GM10266 (cell line): ENCODE measurements at regions not wholly inside any gene's neighbourhood (a gene's known extent, or its start where the extent isn't known, plus 50 kb on each side); places are given as distances from the start of the nearest gene placed in this dataset.

Experiments
- DNase-seq: peaks from one replicate; pipeline ENCODE4 v3.0.0; 2012; ENCODE audit errors: extremely low spot score
- CTCF ChIP-seq: IDR thresholded peaks from 2 replicates; pipeline ENCODE4 v1.5.1; 2012; ENCODE audit warnings: mild to moderate bottlenecking, low read depth; ENCODE audit not compliant: control insufficient read depth, insufficient read depth; ENCODE audit errors: missing control alignments

- no peak for DNase-seq
- no peak for TF ChIP-seq CTCF
These were observed 87.2 kb upstream of the CDKN3 start for GRCh38 chr14:54309615-54310014.

- no peak for DNase-seq
- no peak for TF ChIP-seq CTCF
These were observed 86.5 kb upstream of the CDKN3 start for GRCh38 chr14:54310151-54310850.

GRCh38 chr14:54310851-54311228, 86.0 kb upstream of the CDKN3 start:
- no peak for DNase-seq
- no peak for TF ChIP-seq CTCF

GRCh38 chr14:54312166-54312801, 84.5 kb upstream of the CDKN3 start:
- no peak for TF ChIP-seq CTCF
- DNase-seq = no peak

GRCh38 chr14:54314365-54315104, 82.3 kb upstream of the CDKN3 start:
- no peak for TF ChIP-seq CTCF
- DNase-seq = no peak

- no peak for TF ChIP-seq CTCF
- no peak for DNase-seq
These were observed 80.2 kb upstream of the CDKN3 start for GRCh38 chr14:54316652-54317051.

GRCh38 chr14:54317391-54317790, 79.4 kb upstream of the CDKN3 start:
- no peak for TF ChIP-seq CTCF
- DNase-seq = no peak
